ENCODE measurements at regions not wholly inside any gene's neighbourhood (a gene's known extent, or its start where the extent isn't known, plus 50 kb on each side); places are given as distances from the start of the nearest gene placed in this dataset.

GRCh38 chr5:155936520-155937406 lies 390.2 kb upstream of the SGCD start:
- DNase-seq: no peak
- Mint-ChIP-seq H3K27me3 (ENCODE audit: insufficient read depth) (no peaks in the 10 kb centered on the region), H3K36me3 (ENCODE audit: low read depth) (no peaks in the 10 kb centered on the region), H3K4me3 (no peak overlapping the region), H3K27ac (no peak overlapping the region), H3K4me1 (ENCODE audit: low read depth) (no peaks in the 10 kb centered on the region), H3K9me3 (peaks cover 26% of the 10 kb centered on the region)
- no peak for TF ChIP-seq CTCF (IDR thresholded peaks at IDR 0.05)

- Mint-ChIP-seq H3K36me3 (ENCODE audit: low read depth) (no peaks in the 10 kb centered on the region), H3K27ac (no peak overlapping the region), H3K9me3 (peaks cover 26% of the 10 kb centered on the region), H3K27me3 (ENCODE audit: insufficient read depth) (no peaks in the 10 kb centered on the region), H3K4me1 (ENCODE audit: low read depth) (no peaks in the 10 kb centered on the region), H3K4me3 (no peak overlapping the region)
- DNase-seq: no peak
- no peak for TF ChIP-seq CTCF (IDR thresholded peaks at IDR 0.05)
These were observed 388.9 kb upstream of the SGCD start for GRCh38 chr5:155938051-155938450.

GRCh38 chr5:155941340-155941739 lies 385.6 kb upstream of the SGCD start:
- Mint-ChIP-seq H3K4me1 (ENCODE audit: low read depth) (no peaks in the 10 kb centered on the region), H3K36me3 (ENCODE audit: low read depth) (no peaks in the 10 kb centered on the region), H3K4me3 (no peak overlapping the region), H3K27ac (no peak overlapping the region), H3K27me3 (ENCODE audit: insufficient read depth) (no peaks in the 10 kb centered on the region), H3K9me3 (peaks cover 28% of the 10 kb centered on the region)
- DNase-seq: no peak
- TF ChIP-seq CTCF (IDR thresholded peaks at IDR 0.05): no peak

GRCh38 chr5:155943516-155944407 lies 383.2 kb upstream of the SGCD start:
- TF ChIP-seq CTCF (IDR thresholded peaks at IDR 0.05): peak; percentile 71
- Mint-ChIP-seq H3K4me3 (no peak overlapping the region), H3K9me3 (peaks cover 15% of the 10 kb centered on the region), H3K27me3 (ENCODE audit: insufficient read depth) (no peaks in the 10 kb centered on the region), H3K36me3 (ENCODE audit: low read depth) (no peaks in the 10 kb centered on the region), H3K27ac (no peak overlapping the region), H3K4me1 (ENCODE audit: low read depth) (no peaks in the 10 kb centered on the region)
- no peak for DNase-seq

GRCh38 chr5:155947394-155948062 lies 379.4 kb upstream of the SGCD start:
- H3K27ac Mint-ChIP-seq: no peak overlapping the region
- no peak for DNase-seq
- H3K4me1 Mint-ChIP-seq (ENCODE audit: low read depth): no peaks in the 10 kb centered on the region
- no peaks in the 10 kb centered on the region; the same call in 1 of the 2 replicates for H3K27me3 Mint-ChIP-seq (ENCODE audit: insufficient read depth)
- TF ChIP-seq CTCF (IDR thresholded peaks at IDR 0.05): no peak
- H3K36me3 Mint-ChIP-seq (ENCODE audit: low read depth): no peaks in the 10 kb centered on the region
- H3K4me3 Mint-ChIP-seq: no peak overlapping the region
- H3K9me3 Mint-ChIP-seq: peaks cover 9% of the 10 kb centered on the region
